Osteocyte (in vitro differentiated cells): ENCODE measurements at regions not wholly inside any gene's neighbourhood (a gene's known extent, or its start where the extent isn't known, plus 50 kb on each side); places are given as distances from the start of the nearest gene placed in this dataset.

ENCODE experiments used
- DNase-seq: peaks from one replicate; pipeline ENCODE4 v3.0.0; 2021; ENCODE audit warnings: mixed read lengths; ENCODE audit not compliant: unreplicated experiment; ENCODE audit errors: extremely low spot score
- H3K27ac Mint-ChIP-seq: one replicate; pipeline ENCODE4 v1.8.0; 2021; ENCODE audit warnings: mild to moderate bottlenecking, mixed read lengths; ENCODE audit not compliant: unreplicated experiment
- H3K27me3 Mint-ChIP-seq: one replicate; pipeline ENCODE4 v1.8.0; 2021; ENCODE audit warnings: mixed read lengths; ENCODE audit not compliant: unreplicated experiment
- H3K36me3 Mint-ChIP-seq: one replicate; pipeline ENCODE4 v1.8.0; 2021; ENCODE audit warnings: mixed read lengths; ENCODE audit not compliant: unreplicated experiment
- H3K4me1 Mint-ChIP-seq: one replicate; pipeline ENCODE4 v1.8.0; 2021; ENCODE audit warnings: mixed read lengths; ENCODE audit not compliant: unreplicated experiment
- H3K4me3 Mint-ChIP-seq: one replicate; pipeline ENCODE4 v1.8.0; 2021; ENCODE audit warnings: mild to moderate bottlenecking, moderate library complexity, mixed read lengths; ENCODE audit not compliant: unreplicated experiment
- H3K9me3 Mint-ChIP-seq: one replicate; pipeline ENCODE4 v1.8.0; 2021; ENCODE audit warnings: mixed read lengths; ENCODE audit not compliant: unreplicated experiment
- CTCF ChIP-seq: fragments of 200-600 bp; sonication (generic); IDR thresholded peaks from 2 replicates; pipeline ENCODE4 v1.5.0; 2021; ENCODE audit warnings: antibody characterized with exemption, mild to moderate bottlenecking, moderate library complexity

- H3K36me3 Mint-ChIP-seq, result no peaks in the 10 kb centered on the region
- peaks cover 20% of the 10 kb centered on the region for H3K27me3 Mint-ChIP-seq
- no peaks in the 10 kb centered on the region for H3K4me1 Mint-ChIP-seq
- TF ChIP-seq CTCF, result no peak
- no peak overlapping the region for H3K27ac Mint-ChIP-seq
- no peak overlapping the region for H3K4me3 Mint-ChIP-seq
- DNase-seq, result no peak
- no peaks in the 10 kb centered on the region for H3K9me3 Mint-ChIP-seq
Observed at GRCh38 chr17:36864827-36865430, 72.3 kb upstream of the LHX1 start.

GRCh38 chr17:36867716-36868341 is 69.4 kb upstream of the LHX1 start:
- H3K27ac Mint-ChIP-seq, result no peak overlapping the region
- H3K36me3 Mint-ChIP-seq, result no peaks in the 10 kb centered on the region
- no peak for DNase-seq
- H3K27me3 Mint-ChIP-seq, result peaks cover 30% of the 10 kb centered on the region
- no peaks in the 10 kb centered on the region for H3K9me3 Mint-ChIP-seq
- H3K4me3 Mint-ChIP-seq, result no peak overlapping the region
- H3K4me1 Mint-ChIP-seq, result no peaks in the 10 kb centered on the region
- no peak for TF ChIP-seq CTCF

- no peak for DNase-seq
- TF ChIP-seq CTCF, result no peak
- H3K4me1 Mint-ChIP-seq, result no peaks in the 10 kb centered on the region
- no peaks in the 10 kb centered on the region for H3K36me3 Mint-ChIP-seq
- H3K4me3 Mint-ChIP-seq, result no peak overlapping the region
- no peak overlapping the region for H3K27ac Mint-ChIP-seq
- H3K9me3 Mint-ChIP-seq, result no peaks in the 10 kb centered on the region
- H3K27me3 Mint-ChIP-seq, result peaks cover 34% of the 10 kb centered on the region
Observed at GRCh38 chr17:36868777-36869176, 68.5 kb upstream of the LHX1 start.

DNA sequence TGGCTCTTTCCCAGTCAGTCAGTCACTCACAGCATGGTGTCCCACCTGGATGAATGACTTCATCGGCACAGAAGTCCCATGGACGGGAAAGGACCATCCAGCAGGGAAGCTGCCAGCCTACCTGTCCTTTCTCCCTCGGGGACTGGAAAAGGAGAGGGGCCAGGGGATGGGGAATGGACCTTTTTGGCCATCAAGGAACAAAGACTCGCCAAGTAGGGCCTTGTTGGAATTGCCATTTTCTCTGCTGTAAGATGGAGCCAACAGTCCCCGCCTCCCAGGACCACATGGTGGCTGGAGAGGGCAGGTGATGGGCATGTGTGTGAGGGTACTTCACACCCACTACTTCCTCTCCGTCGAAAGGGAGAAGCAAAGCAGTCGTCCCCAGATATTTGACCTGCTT is 67.8 kb upstream of the LHX1 start:
- Mint-ChIP-seq H3K27ac (no peak overlapping the region), H3K9me3 (no peaks in the 10 kb centered on the region), H3K36me3 (no peaks in the 10 kb centered on the region), H3K4me1 (no peaks in the 10 kb centered on the region), H3K4me3 (no peak overlapping the region), H3K27me3 (peaks cover 35% of the 10 kb centered on the region)
- TF ChIP-seq CTCF, result no peak
- no peak for DNase-seq

- no peak for DNase-seq
- H3K4me1 Mint-ChIP-seq, result no peaks in the 10 kb centered on the region
- H3K4me3 Mint-ChIP-seq, result no peak overlapping the region
- H3K27ac Mint-ChIP-seq, result no peak overlapping the region
- TF ChIP-seq CTCF, result no peak
- H3K36me3 Mint-ChIP-seq, result no peaks in the 10 kb centered on the region
- H3K27me3 Mint-ChIP-seq, result peaks cover 33% of the 10 kb centered on the region
- H3K9me3 Mint-ChIP-seq, result no peaks in the 10 kb centered on the region
Observed at GRCh38 chr17:36869856-36870719, 67.2 kb upstream of the LHX1 start.
